Activated naive CD8-positive, alpha-beta T cell treated with anti-CD3 and anti-CD28 coated beads, Interleukin-2, amount 50 U/mL, for 24 hours (primary cell): ENCODE measurements at regions not wholly inside any gene's neighbourhood (a gene's known extent, or its start where the extent isn't known, plus 50 kb on each side); places are given as distances from the start of the nearest gene placed in this dataset.
"Not testable (repeated sequence)": the region's sequence is repeated elsewhere in the genome, so short reads cannot be mapped to it uniquely, and the experiment has no call there.

Experiments used
- ATAC-seq: fragments of 150-1000 bp; cut with Tn5 transposase; one replicate; pipeline ENCODE4 v1.10.0; 2021
- DNase-seq: peaks from one replicate; pipeline ENCODE4 v3.0.0; 2021
- H3K27ac Mint-ChIP-seq: one replicate; pipeline ENCODE4 v1.8.0; 2021; ENCODE audit warnings: mild to moderate bottlenecking, mixed read lengths
- H3K27me3 Mint-ChIP-seq: one replicate; pipeline ENCODE4 v1.8.0; 2021; ENCODE audit warnings: mixed read lengths
- H3K36me3 Mint-ChIP-seq: one replicate; pipeline ENCODE4 v1.8.0; 2021; ENCODE audit warnings: low read depth, mixed read lengths
- H3K4me1 Mint-ChIP-seq: one replicate; pipeline ENCODE4 v1.8.0; 2021; ENCODE audit warnings: mixed read lengths
- H3K4me3 Mint-ChIP-seq: one replicate; pipeline ENCODE4 v1.8.0; 2021; ENCODE audit warnings: mild to moderate bottlenecking, moderate library complexity, mixed read lengths
- H3K9me3 Mint-ChIP-seq: one replicate; pipeline ENCODE4 v1.8.0; 2021; ENCODE audit warnings: mixed read lengths

- Mint-ChIP-seq H3K27ac (no peak overlapping the region), H3K4me1 (no peaks in the 10 kb centered on the region), H3K36me3 (no peaks in the 10 kb centered on the region), H3K4me3 (no peak overlapping the region), H3K27me3 (no peaks in the 10 kb centered on the region), H3K9me3 (no peaks in the 10 kb centered on the region)
- ATAC-seq (no peak), DNase-seq (no peak)
Observed at GRCh38 chr21:27566521-27566920, 599.6 kb upstream of the ADAMTS5 start.

- no peaks in the 10 kb centered on the region for H3K27me3 Mint-ChIP-seq
- no peak overlapping the region for H3K27ac Mint-ChIP-seq
- no peak overlapping the region for H3K4me3 Mint-ChIP-seq
- ATAC-seq (no peak), DNase-seq (no peak)
- H3K9me3 Mint-ChIP-seq: no peaks in the 10 kb centered on the region
- H3K36me3 Mint-ChIP-seq: no peaks in the 10 kb centered on the region
- no peaks in the 10 kb centered on the region for H3K4me1 Mint-ChIP-seq
Observed at GRCh38 chr21:27565364-27565763, 598.5 kb upstream of the ADAMTS5 start.

DNA sequence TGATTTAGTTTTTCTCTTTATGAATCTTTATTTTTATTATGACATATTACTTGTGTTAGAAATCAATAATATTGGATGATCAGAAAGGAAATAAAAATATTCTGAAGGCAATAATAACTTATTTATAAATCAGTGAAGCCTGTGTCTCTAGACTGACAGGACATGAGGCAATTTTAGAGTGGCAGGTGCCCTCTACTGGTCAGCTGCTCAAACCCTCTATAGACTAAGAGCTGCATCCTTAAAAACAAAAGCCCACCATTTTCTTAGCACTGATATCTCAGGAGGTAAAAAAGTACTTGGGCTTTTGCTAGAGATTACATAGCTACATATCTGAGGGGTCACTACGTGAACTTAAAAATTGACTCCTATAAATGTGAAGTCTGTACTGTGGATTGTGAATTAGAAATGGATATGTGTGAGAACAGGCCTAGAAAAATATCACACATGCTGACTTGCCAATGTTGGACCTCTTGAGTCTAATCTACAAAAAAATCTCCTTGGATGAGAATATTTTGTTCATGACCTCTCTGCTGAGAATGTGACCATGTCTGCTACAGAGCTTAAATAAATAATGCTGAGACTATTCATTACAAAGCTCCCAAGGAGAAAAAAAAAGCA lies 597.9 kb upstream of the ADAMTS5 start:
- H3K27me3 Mint-ChIP-seq: no peaks in the 10 kb centered on the region
- ATAC-seq: no peak
- no peaks in the 10 kb centered on the region for H3K9me3 Mint-ChIP-seq
- H3K4me1 Mint-ChIP-seq: no peaks in the 10 kb centered on the region
- peak; percentile 2 for DNase-seq
- no peaks in the 10 kb centered on the region for H3K36me3 Mint-ChIP-seq
- H3K4me3 Mint-ChIP-seq: no peak overlapping the region
- H3K27ac Mint-ChIP-seq: no peak overlapping the region

GRCh38 chr21:27562303-27562702 lies 595.4 kb upstream of the ADAMTS5 start:
- H3K4me1 Mint-ChIP-seq: no peaks in the 10 kb centered on the region
- DNase-seq: no peak
- no peaks in the 10 kb centered on the region for H3K36me3 Mint-ChIP-seq
- no peaks in the 10 kb centered on the region for H3K27me3 Mint-ChIP-seq
- ATAC-seq: no peak
- H3K4me3 Mint-ChIP-seq: no peak overlapping the region
- peaks cover 5% of the 10 kb centered on the region for H3K9me3 Mint-ChIP-seq
- no peak overlapping the region for H3K27ac Mint-ChIP-seq

DNA sequence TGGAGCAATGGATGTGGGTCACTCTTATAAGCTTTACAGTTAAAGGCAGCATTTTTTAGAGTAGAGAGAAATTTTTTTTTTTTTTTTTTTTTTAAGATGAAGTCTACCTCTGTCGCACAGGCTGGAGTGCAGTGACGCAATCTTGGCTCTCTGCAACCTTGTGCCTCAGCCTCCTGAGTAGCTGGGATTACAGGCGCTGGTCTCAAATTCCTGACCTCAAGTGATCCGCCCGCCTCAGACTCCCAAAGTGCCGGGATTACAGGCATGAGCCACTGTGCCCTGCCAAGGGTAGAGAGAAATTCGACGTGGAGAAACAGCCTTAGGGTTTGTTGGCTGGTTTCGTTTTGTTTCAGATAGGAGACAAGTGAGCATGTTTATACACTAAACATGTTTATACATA lies 594.2 kb upstream of the ADAMTS5 start:
- DNase-seq (no peak), ATAC-seq (no peak)
- no peaks in the 10 kb centered on the region for H3K27me3 Mint-ChIP-seq

GRCh38 chr21:27557356-27557755 lies 590.5 kb upstream of the ADAMTS5 start:
- no peaks in the 10 kb centered on the region for H3K4me1 Mint-ChIP-seq
- no peaks in the 10 kb centered on the region for H3K27me3 Mint-ChIP-seq
- no peak overlapping the region for H3K27ac Mint-ChIP-seq
- H3K4me3 Mint-ChIP-seq: no peak overlapping the region
- peaks cover 14% of the 10 kb centered on the region for H3K9me3 Mint-ChIP-seq
- no peaks in the 10 kb centered on the region for H3K36me3 Mint-ChIP-seq
- ATAC-seq (no peak), DNase-seq (no peak)

More for the DNA sequence above, 594.2 kb upstream of the ADAMTS5 start:
- no peaks in the 10 kb centered on the region for H3K36me3 Mint-ChIP-seq
- peaks cover 5% of the 10 kb centered on the region for H3K9me3 Mint-ChIP-seq
- H3K4me3 Mint-ChIP-seq: no peak overlapping the region
- H3K4me1 Mint-ChIP-seq: no peaks in the 10 kb centered on the region
- H3K27ac Mint-ChIP-seq: no peak overlapping the region

DNA sequence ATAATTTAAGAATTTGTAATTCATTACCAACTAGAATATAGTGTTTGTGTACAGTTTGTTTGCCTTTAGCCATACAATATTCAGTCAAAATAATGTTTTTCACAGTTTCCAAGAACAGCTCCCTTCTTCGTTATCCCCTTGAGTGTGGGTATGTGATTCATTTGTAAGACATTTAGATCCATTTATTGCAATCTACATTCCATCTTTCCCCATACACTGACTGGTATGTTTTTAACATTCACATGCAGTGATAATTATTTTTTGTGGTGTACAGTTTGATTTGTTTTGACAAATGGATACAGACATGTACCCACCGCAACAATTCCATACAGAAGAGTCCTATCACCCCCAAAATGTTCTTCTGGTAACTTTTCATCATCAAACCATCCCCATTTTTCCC lies 589.1 kb upstream of the ADAMTS5 start:
- no peak overlapping the region for H3K27ac Mint-ChIP-seq
- no peak overlapping the region for H3K4me3 Mint-ChIP-seq
- no peaks in the 10 kb centered on the region for H3K27me3 Mint-ChIP-seq
- H3K36me3 Mint-ChIP-seq: no peaks in the 10 kb centered on the region
- DNase-seq: no peak
- H3K9me3 Mint-ChIP-seq: peaks cover 20% of the 10 kb centered on the region
- ATAC-seq: no peak
- H3K4me1 Mint-ChIP-seq: no peaks in the 10 kb centered on the region

DNA sequence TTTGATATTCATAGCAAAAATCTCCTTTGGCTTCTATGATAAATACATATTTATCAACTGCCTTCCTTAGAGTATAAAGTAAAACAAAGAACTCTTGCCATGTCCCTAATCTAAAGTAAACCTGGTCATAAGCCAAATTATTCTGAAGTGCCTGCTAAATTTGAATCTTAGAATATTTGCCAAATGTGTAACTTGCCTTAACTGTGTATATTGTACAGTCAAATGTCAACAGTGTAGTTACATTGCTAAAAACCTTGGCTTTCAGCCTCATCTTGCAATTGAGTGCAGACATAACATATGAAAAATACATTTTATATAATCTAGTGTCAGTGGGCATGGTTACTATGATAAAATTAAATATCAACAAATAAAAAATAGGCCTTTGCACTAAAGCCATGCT lies 583.4 kb upstream of the ADAMTS5 start:
- Mint-ChIP-seq H3K4me3 (no peak overlapping the region), H3K9me3 (peaks cover 31% of the 10 kb centered on the region), H3K27ac (no peak overlapping the region), H3K27me3 (no peaks in the 10 kb centered on the region), H3K4me1 (no peaks in the 10 kb centered on the region), H3K36me3 (no peaks in the 10 kb centered on the region)
- ATAC-seq (no peak), DNase-seq (no peak)

DNA sequence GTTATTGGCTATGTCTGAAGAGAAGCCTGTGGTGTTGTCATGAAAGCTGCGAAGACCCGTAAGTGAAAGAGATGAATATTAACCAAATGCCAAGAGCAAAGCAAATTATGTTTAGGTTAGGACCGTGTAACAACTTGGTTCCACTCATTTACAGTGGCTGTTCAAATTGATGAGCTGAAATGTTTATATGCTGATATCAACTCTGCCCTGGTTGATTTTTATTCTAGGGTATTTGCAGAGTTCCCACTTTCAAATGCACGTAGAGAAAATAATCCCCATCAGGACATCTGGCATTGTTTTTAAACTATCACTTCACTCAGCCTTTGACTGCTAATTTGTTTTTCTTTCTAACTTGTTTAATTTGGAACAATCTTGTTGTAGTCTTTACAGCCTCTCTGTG lies 581.6 kb upstream of the ADAMTS5 start:
- ATAC-seq (no peak), DNase-seq (no peak)
- Mint-ChIP-seq H3K36me3 (no peaks in the 10 kb centered on the region), H3K27ac (no peak overlapping the region), H3K27me3 (no peaks in the 10 kb centered on the region), H3K4me3 (no peak overlapping the region), H3K4me1 (no peaks in the 10 kb centered on the region), H3K9me3 (peaks cover 31% of the 10 kb centered on the region)

- Mint-ChIP-seq H3K4me1 (no peaks in the 10 kb centered on the region), H3K27ac (no peak overlapping the region), H3K36me3 (no peaks in the 10 kb centered on the region), H3K9me3 (peaks cover 17% of the 10 kb centered on the region), H3K27me3 (no peaks in the 10 kb centered on the region), H3K4me3 (no peak overlapping the region)
- ATAC-seq (no peak), DNase-seq (no peak)
Observed at GRCh38 chr21:27545754-27546349, 579.0 kb upstream of the ADAMTS5 start.

GRCh38 chr21:27542126-27542525 lies 575.2 kb upstream of the ADAMTS5 start:
- not testable (repeated sequence) for ATAC-seq, DNase-seq, H3K27me3 Mint-ChIP-seq, H3K4me3 Mint-ChIP-seq, H3K4me1 Mint-ChIP-seq, H3K27ac Mint-ChIP-seq, H3K9me3 Mint-ChIP-seq, H3K36me3 Mint-ChIP-seq

DNA sequence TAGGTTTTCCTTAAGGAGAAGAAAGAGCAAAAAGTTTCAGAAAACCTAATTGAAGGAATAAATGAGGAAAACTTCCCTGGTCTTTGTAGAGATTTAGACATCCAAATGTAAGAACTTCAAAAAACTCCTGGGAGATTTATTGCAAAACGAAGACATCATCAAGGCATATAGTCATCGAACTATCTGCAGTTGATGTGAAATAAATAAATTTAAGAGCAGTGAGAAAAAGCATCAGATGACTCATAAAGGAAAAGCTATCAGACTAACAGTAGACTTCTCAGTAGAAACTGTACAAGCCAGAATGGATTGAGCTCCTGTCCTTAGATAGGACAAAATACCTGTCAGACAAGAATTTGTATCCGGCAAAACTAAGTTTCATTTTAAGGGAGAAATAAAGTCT lies 569.4 kb upstream of the ADAMTS5 start:
- Mint-ChIP-seq H3K4me1 (no peaks in the 10 kb centered on the region), H3K27me3 (no peaks in the 10 kb centered on the region), H3K27ac (no peak overlapping the region), H3K9me3 (no peaks in the 10 kb centered on the region), H3K36me3 (no peaks in the 10 kb centered on the region), H3K4me3 (no peak overlapping the region)
- no peak for DNase-seq
- no peak for ATAC-seq

DNA sequence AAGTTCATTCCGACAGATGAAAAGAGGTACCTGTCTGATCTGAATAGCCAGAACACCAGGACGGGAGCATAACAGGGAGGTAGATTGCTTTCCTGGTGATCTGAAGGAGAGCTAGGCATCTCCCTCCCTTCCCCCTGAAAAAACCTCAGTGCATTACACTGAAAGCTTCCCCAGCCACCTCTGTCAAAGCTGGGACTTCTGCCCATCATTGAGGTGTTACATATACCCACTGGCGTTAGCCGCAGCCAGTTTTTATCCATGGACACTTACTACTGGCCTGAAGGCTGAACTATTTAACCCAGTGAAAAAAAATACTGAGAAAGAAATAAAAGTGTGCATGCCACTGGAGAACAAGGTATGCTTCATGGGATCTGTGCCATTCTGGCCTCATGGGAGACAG lies 568.3 kb upstream of the ADAMTS5 start:
- ATAC-seq (no peak), DNase-seq (no peak)
- Mint-ChIP-seq H3K27me3 (no peaks in the 10 kb centered on the region), H3K27ac (no peak overlapping the region), H3K4me1 (no peaks in the 10 kb centered on the region), H3K36me3 (no peaks in the 10 kb centered on the region), H3K4me3 (no peak overlapping the region), H3K9me3 (no peaks in the 10 kb centered on the region)

DNA sequence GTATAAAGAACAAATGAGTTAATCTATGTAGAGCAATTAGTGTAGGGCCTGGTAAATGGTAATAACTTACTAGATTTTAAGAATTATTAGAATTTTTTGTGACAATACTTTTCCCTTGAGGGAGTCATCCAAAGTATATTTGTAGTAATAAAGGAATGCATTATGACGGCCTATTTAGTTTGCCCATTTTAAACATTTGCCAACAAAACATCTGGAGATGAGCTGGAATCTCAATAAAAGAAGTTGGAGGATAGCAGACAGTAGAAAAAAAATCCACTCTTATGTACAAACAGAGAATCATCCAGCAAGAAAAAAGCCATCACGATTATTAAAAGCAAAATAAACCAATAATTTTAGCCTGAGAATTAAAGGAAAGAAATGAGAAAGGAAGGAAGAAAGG lies 567.3 kb upstream of the ADAMTS5 start:
- Mint-ChIP-seq H3K36me3 (no peaks in the 10 kb centered on the region), H3K27ac (no peak overlapping the region), H3K4me3 (no peak overlapping the region), H3K9me3 (no peaks in the 10 kb centered on the region), H3K27me3 (no peaks in the 10 kb centered on the region), H3K4me1 (no peaks in the 10 kb centered on the region)
- ATAC-seq: no peak
- DNase-seq: no peak

- Mint-ChIP-seq H3K36me3 (no peaks in the 10 kb centered on the region), H3K27ac (no peak overlapping the region), H3K27me3 (no peaks in the 10 kb centered on the region), H3K9me3 (peaks cover 5% of the 10 kb centered on the region), H3K4me1 (no peaks in the 10 kb centered on the region), H3K4me3 (no peak overlapping the region)
- DNase-seq (no peak), ATAC-seq (no peak)
Observed at GRCh38 chr21:27532076-27532475, 565.2 kb upstream of the ADAMTS5 start.

GRCh38 chr21:27528697-27529096 lies 561.8 kb upstream of the ADAMTS5 start:
- peaks cover 5% of the 10 kb centered on the region for H3K9me3 Mint-ChIP-seq
- no peaks in the 10 kb centered on the region for H3K27me3 Mint-ChIP-seq
- H3K4me1 Mint-ChIP-seq: no peaks in the 10 kb centered on the region
- H3K36me3 Mint-ChIP-seq: no peaks in the 10 kb centered on the region
- H3K4me3 Mint-ChIP-seq: no peak overlapping the region
- ATAC-seq: no peak
- no peak overlapping the region for H3K27ac Mint-ChIP-seq
- DNase-seq: no peak
